Activated CD4-positive, alpha-beta T cell treated with anti-CD3 and anti-CD28 coated beads for 4 hours (primary cell): ENCODE measurements at regions not wholly inside any gene's neighbourhood (a gene's known extent, or its start where the extent isn't known, plus 50 kb on each side); places are given as distances from the start of the nearest gene placed in this dataset.
"Not testable (repeated sequence)": the region's sequence is repeated elsewhere in the genome, so short reads cannot be mapped to it uniquely, and the experiment has no call there.

ENCODE experiments used
- DNase-seq, 2 donors: peaks; one replicate each; pipeline ENCODE4 v3.0.0-alpha.2; 2020

DNA sequence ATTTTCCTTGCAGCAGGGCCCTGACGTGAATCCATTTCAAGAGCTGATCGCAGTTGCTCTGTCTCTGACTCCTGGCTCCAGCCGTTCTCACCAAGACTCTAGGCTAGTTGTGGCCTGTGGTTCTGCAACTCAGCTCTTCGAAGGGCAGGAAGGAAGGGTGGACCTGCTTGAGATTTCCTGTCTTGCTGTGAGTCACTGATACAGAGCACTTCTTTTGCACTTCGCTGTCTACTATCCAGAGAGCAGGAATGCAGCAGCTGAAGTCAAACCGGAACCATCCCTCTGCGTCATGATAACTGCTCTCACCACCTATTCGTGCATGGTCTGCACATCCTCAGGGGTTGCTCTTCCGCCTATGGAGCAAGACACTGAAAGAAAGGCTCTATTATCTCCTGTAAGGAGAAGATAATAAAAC is 59.7 kb downstream of the RAP2B start:
- DNase-seq, result peak; percentile 58 to 62

DNA sequence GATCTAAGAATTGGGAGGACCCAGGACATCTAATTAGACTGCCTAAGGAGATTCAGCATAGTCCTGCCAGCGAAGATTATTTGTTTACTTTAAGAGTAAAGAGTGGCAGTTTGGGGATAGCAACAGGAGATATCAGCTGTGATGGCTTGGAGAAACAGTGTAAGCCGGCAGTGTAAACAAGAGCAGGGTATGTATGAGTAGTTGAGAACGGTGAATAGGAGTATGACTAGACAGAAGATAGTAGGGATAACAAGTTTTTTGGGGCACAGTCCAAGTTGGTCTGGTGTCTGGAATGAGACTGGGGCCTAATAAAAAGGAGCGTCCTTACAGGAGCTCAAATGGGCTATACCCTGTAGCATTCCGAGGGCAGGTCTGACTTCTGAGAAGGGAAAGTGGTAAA is 64.9 kb downstream of the RAP2B start:
- DNase-seq, result not testable (repeated sequence)

GRCh38 chr3:153230427-153230826 is 68.4 kb downstream of the RAP2B start:
- not testable (repeated sequence) for DNase-seq

DNA sequence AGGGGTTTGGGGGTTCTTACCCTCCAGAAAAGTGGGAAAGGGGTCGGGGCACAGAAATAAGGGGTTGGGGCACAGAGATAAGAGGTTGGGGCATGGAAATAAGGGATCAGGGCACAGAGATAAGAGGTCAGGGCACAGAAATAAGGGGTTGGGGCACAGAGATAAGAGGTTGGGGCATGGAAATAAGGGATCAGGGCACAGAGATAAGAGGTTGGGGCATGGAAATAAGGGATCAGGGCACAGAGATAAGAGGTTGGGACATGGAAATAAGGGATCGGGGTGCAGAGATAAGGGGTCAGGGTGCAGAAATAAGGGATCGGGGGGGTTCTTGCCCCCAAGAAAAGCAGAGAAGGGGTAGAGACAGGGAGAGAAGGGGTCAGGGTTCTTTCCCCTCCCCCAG is 69.2 kb downstream of the RAP2B start:
- DNase-seq, result not testable (repeated sequence)

GRCh38 chr3:153232050-153232752 is 70.2 kb downstream of the RAP2B start:
- DNase-seq, result not testable (repeated sequence)

GRCh38 chr3:153232851-153233271 is 70.8 kb downstream of the RAP2B start:
- no peak for DNase-seq

- DNase-seq, result no peak
These were observed 72.0 kb downstream of the RAP2B start for GRCh38 chr3:153233986-153234385.

DNA sequence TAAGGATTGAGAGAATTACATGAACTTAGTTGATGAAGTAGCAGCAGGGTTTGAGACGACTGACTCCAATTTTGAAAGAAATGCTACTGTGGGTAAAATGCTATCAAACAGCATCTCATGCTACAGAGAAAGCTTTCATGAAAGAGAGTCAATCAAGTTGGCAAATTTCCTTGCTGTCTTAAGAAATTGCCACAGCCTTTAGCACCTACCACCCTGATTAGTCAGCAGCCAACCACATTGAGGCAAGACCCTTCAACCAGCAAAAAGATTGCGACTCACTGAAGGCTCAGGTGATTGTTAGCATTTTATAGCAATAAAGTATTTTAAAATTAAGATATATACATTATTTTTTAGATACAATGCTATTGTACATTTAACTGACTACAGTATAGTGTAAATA is 80.9 kb downstream of the RAP2B start:
- DNase-seq, result no peak

- no peak for DNase-seq
These were observed 82.9 kb downstream of the RAP2B start for GRCh38 chr3:153244961-153245360.

- no peak for DNase-seq
These were observed 83.6 kb downstream of the RAP2B start for GRCh38 chr3:153245661-153246060.

- DNase-seq, result no peak
These were observed 84.3 kb downstream of the RAP2B start for GRCh38 chr3:153246331-153246730.

DNA sequence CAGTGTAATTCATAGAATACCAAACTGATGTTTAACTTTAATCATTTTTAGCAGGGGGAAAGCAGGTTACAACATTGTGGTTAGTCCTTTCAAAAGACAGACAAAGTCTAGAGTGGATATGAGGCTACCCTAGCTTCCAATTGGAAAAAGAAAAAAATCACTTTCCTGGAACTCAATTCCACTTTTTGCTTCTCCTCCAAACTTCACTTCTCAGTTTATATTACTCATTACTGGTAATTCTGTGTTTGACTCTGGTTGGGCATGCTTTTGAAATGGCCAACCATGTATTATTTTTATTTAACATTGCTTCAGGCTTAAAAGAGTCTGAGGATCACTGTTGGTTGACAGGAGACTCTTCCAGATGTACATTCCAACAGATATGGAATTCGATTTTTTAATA is 84.8 kb downstream of the RAP2B start:
- DNase-seq, result no peak

- DNase-seq, result no peak
These were observed 85.6 kb downstream of the RAP2B start for GRCh38 chr3:153247331-153248330.

DNA sequence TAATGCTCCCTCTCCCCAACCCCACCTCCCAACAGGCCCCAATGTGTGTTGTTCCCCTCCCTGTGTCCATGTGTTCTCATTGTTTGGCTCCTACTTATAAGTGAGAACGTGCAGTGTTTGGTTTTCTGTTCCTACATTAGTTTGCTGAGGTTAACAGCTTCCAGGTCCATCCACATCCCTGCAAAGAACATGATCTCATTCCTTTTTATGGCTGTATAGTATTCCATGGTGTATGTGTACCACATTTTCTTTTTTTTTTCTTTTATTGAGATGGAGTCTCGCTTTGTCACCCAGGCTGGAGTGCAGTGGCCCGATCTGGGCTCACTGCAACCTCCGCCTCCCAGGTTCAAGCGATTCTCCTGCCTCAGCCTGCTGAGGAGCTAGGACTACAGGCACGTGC is 86.8 kb downstream of the RAP2B start:
- DNase-seq, result not testable (repeated sequence)

DNA sequence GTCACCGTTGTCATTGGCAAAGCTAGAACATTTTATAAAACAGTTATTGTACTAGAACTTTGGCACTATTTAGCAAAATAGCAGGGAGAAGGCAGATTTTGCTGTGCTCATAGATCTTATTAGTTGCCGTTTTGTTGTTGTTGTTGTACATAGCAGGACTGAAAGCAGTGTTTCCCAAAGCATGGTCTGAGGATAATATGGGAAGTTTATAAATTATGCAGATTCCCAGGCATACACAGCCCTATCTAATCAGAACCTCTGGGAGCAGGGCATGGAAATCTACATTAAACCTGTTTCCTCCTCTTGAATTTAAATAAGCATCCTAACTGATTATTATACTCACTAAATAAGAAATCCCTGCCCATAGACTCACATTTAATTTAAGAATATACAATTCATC is 87.9 kb downstream of the RAP2B start:
- DNase-seq, result no peak

DNA sequence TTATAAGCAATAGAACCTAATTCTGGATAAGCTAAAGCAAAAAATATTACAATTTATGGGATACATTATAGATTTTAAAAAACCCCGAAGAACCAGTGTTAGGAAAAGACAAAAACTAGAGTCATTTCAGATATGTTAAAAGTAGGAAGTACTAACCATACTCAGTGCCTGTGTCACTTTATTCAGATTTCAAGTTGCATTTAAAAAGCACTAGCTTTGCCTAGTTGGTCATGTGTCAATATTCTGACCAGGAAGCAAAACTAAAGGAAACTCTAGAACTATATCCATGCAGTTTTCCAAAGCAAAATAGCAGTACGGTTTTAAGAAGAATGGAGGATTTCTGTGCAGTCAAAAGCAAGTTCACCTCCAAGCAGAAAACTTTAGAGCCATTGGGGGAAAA is 88.4 kb downstream of the RAP2B start:
- DNase-seq, result no peak

- no peak for DNase-seq
These were observed 90.9 kb downstream of the RAP2B start for GRCh38 chr3:153252963-153253362.

DNA sequence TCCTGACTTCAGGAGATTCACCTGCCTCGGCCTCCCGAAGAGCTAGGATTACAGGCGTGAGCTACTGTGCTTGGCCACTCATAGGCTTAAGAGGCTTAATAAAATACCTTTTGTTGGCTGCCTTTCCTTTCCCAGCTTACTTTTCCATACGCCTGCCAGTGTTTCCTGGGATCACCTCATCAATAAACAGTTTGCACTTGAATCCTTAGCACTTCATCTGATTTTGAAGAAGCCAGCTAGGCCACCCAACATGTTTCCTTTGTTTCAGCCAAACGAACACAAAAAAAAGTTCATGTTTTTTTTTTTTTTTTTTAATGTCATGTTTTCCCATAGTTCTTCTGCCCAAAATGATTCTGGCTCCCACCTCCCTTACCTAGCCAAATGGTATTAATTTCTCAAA is 92.3 kb downstream of the RAP2B start:
- no peak for DNase-seq

GRCh38 chr3:153257673-153258351 is 95.8 kb downstream of the RAP2B start:
- DNase-seq, result no peak

GRCh38 chr3:153259956-153260355 is 97.9 kb downstream of the RAP2B start:
- no peak for DNase-seq

GRCh38 chr3:153260681-153261080 is 98.7 kb downstream of the RAP2B start:
- DNase-seq, result no peak

DNA sequence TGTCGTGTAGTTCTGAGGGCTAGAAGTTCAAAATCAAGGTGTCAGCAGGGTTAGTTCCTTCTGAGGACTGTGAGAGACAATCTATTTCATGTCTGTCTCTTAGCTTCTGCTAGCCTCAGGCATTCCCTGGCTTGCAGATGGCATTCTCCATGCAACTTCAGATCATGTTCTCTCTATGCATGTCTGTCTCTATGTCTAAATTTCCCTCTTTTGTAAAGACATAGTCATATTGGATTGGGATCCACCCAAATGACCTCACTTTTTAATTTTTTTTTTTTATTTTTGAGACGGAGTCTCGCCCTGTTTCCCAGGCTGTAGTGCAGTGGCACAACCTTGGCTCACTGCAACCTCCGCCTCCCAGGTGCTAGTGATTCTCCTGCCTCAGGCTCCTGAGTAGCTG is 104.6 kb downstream of the RAP2B start:
- DNase-seq, result no peak

DNA sequence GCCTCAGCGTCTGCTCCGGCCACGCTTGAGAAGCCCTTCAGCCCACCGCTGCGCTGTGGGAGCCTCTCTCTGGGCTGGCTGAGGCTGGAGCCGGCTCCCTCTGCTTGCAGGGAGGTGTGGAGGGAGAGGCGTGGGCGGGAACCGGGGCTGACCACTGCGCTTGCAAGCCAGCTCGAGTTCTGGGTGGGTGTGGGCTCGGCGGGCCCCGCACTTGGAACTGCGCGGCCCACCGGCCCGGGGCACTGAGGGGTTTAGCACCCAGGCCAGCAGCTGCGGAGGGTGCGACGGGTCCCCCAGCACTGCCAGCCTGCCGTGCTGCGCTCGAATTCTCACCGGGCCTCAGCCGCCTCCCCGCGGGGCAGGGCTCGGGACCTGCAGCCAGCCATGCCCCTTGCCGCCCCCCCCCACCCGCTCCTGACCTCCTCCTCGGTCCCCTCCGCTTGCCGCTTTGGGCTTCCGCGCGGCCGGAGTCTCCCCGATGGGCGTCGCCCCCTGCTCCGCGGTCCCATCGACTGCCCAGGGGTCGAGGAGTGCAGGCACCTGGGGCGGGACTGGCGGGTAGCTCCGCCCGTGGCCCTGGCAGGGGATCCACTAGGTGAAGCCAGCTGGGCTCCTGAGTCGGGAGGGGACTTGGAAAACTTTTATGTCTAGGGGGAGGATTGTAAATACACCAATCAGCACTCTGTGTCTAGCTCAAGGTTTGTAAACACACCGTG is 106.7 kb downstream of the RAP2B start:
- DNase-seq, result no peak
